ENCODE measurements at regions not wholly inside any gene's neighbourhood (a gene's known extent, or its start where the extent isn't known, plus 50 kb on each side); places are given as distances from the start of the nearest gene placed in this dataset.
"Not testable (repeated sequence)": the region's sequence is repeated elsewhere in the genome, so short reads cannot be mapped to it uniquely, and the experiment has no call there.

DNA sequence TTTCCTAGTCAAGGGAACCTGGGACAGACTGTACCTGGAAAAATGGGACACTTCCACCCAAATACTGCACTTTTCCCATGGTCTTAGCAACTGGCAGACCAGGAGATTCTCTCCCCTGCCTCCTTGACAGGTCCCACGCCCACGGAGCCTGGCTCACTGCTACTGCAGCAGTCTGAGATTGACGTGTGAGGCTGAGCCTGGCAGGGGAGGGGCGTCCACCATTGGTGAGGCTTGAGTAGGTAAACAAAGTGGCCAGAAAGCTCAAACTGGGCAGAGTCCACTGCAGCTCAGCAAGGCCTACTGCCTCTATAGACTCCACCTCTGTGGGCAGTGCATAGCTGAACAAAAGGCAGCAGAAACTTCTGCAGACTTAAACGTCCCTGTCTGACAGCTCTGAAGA is 301.4 kb downstream of the SLITRK2 start:
- not testable (repeated sequence) for H3K4me3 ChIP-seq (ENCODE audit: low read length); DNase-seq (ENCODE audit: low read depth, low spot score)

GRCh38 chrX:146127617-146128016 is 310.0 kb downstream of the SLITRK2 start:
- no peak overlapping the region for H3K4me3 ChIP-seq (ENCODE audit: low read length)
- no peak for DNase-seq (ENCODE audit: low read depth, low spot score)

GRCh38 chrX:146141221-146141620 is 323.6 kb downstream of the SLITRK2 start:
- DNase-seq (ENCODE audit: low read depth, low spot score): no peak
- no peak overlapping the region for H3K4me3 ChIP-seq (ENCODE audit: low read length)

GRCh38 chrX:146144039-146144438 is 326.4 kb downstream of the SLITRK2 start:
- H3K4me3 ChIP-seq (ENCODE audit: low read length): no peak overlapping the region
- DNase-seq (ENCODE audit: low read depth, low spot score): no peak

DNA sequence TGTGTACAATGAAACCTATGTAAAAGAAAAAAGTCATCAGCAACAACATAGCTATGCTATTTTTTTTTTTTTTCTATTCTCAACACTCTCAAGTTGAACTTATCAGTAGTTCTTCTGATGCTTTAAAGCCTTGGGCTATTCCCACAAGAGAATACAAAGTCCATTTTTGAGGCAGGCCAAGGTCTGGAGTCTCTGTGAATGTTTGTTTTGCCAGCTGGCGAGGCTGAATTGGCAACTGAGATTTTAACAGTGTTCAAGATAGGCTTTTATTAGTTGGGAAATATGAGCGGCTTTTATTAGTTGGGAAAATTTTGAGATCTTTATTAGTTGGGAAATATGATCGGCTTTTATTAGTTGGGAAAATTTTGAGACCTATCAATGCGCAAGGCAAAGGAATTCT is 336.6 kb downstream of the SLITRK2 start:
- H3K4me3 ChIP-seq (ENCODE audit: low read length): no peak overlapping the region
- DNase-seq (ENCODE audit: low read depth, low spot score): no peak

- no peak overlapping the region for H3K4me3 ChIP-seq (ENCODE audit: low read length)
- no peak for DNase-seq (ENCODE audit: low read depth, low spot score)
These were observed 343.0 kb downstream of the SLITRK2 start for GRCh38 chrX:146160443-146161203.

GRCh38 chrX:146173742-146174141 is 356.1 kb downstream of the SLITRK2 start:
- no peak for DNase-seq (ENCODE audit: low read depth, low spot score)

DNA sequence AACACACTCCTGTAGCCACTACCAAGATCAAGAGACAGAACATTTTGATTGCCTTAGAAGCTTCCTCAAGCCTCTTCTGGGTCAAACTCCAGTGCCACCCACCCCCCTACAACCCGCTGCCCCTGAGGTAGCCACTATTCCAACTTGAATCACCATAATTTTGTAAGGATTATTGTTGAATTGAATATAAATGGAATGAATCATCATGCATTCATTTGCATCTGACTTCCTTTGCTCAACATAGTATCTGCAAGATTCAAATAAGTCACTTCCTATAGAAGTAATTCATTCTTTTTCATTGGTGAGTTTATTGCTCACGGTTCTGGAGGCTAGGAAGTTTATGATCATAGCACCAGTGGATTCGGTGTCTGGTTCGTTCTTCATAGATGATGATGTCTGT is 364.2 kb downstream of the SLITRK2 start:
- no peak for DNase-seq (ENCODE audit: low read depth, low spot score)
- H3K4me3 ChIP-seq (ENCODE audit: low read length): no peak overlapping the region

More at GRCh38 chrX:146173742-146174141, 356.1 kb downstream of the SLITRK2 start:
- no peak overlapping the region for H3K4me3 ChIP-seq (ENCODE audit: low read length)

- no peak overlapping the region for H3K4me3 ChIP-seq (ENCODE audit: low read length)
- DNase-seq (ENCODE audit: low read depth, low spot score): no peak
These were observed 368.9 kb downstream of the SLITRK2 start for GRCh38 chrX:146186540-146186939.

DNA sequence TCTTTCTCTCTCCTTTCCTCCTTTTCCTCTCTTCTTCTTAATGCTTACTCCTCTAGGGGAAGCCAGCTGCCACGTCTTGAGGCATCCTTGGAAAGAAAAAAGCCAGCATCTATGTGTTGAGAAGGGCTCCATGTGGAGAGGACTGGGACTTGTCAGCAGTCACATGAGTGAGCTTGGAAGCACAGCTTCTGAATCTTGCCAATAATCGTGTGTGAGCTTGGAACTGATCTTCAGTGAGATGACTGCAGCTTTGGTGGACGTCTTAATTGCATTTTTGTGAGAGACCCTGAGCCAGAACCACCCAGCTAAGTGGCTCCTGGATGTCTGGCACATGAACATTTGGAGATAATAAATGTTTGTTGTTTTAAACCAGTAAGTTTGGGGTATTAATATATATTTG is 371.7 kb downstream of the SLITRK2 start:
- H3K4me3 ChIP-seq (ENCODE audit: low read length): no peak overlapping the region
- no peak for DNase-seq (ENCODE audit: low read depth, low spot score)

GRCh38 chrX:146208821-146209220 is 391.2 kb downstream of the SLITRK2 start:
- H3K4me3 ChIP-seq (ENCODE audit: low read length): no peak overlapping the region
- no peak for DNase-seq (ENCODE audit: low read depth, low spot score)

DNA sequence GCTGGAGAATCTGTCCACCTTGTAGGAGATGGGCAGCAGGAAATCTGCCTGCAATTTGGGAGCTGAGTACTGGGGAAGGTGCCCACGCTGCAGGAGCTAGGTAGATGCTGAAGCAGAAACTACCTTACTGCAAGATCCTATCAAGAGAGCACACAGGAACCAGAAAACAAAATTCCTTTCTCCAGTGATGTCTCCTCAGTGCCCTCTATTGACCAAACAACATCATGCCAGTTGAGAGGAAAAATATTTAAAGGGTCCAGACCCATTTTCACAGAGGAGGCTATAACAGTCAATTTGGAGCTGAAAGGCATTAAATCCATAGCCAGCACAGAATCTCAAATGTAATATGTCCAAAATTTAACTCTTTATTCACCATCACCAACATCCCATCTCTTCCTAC is 406.8 kb downstream of the SLITRK2 start:
- DNase-seq (ENCODE audit: low read depth, low spot score): no peak

GRCh38 chrX:146238173-146238572 is 420.5 kb downstream of the SLITRK2 start:
- no peak for DNase-seq (ENCODE audit: low read depth, low spot score)
- H3K4me3 ChIP-seq (ENCODE audit: low read length): no peak overlapping the region

More for the DNA sequence above, 406.8 kb downstream of the SLITRK2 start:
- H3K4me3 ChIP-seq (ENCODE audit: low read length): no peak overlapping the region

- H3K4me3 ChIP-seq (ENCODE audit: low read length): no peak overlapping the region
- DNase-seq (ENCODE audit: low read depth, low spot score): no peak
These were observed 424.3 kb downstream of the SLITRK2 start for GRCh38 chrX:146241902-146242301.

DNA sequence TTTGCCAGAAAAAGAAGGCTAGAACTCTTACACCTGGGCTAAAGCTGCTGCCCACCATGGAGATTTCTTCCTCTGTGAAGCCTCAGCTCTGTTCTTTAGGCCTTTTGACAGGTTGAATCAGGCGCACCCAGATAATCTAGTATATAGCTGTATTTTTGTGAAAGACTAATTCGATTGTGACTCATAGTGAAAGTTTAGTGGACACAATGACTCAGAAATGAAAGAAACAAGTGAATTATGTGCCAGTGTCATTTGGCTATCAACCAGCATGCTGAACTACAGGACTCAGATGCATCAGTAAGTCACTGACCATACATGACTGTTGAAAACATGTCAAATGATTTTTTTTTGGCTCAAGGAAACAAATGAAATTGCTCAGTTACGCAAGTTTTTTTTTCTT is 425.4 kb downstream of the SLITRK2 start:
- no peak overlapping the region for H3K4me3 ChIP-seq (ENCODE audit: low read length)
- DNase-seq (ENCODE audit: low read depth, low spot score): no peak

DNA sequence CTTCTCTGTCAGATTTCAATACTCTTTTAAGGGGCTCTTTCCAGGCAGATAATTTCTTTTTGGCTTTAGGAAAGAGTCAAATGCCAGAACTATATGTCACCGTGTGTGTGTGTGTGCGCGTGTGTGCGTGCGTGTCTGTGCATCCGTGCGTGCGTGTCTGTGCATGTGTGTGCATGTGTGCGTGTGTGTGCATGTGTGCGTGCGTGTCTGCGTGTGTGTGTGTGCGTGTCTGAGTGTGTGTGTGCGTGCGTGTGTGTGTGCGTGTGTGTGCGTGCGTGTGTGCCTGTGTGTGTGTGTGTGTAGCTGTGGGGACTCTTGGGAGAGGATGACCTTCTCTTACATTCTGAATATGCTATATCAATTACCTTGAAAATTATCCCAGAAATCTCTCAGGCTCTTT is 441.6 kb downstream of the SLITRK2 start:
- DNase-seq (ENCODE audit: low read depth, low spot score): no peak
- no peak overlapping the region for H3K4me3 ChIP-seq (ENCODE audit: low read length)

GRCh38 chrX:146264763-146265375 is 447.2 kb downstream of the SLITRK2 start:
- H3K4me3 ChIP-seq (ENCODE audit: low read length): no peak overlapping the region

GRCh38 chrX:146278381-146278780 is 460.8 kb downstream of the SLITRK2 start:
- H3K4me3 ChIP-seq (ENCODE audit: low read length): no peak overlapping the region
- peak; percentile 2 for DNase-seq (ENCODE audit: low read depth, low spot score)

More at GRCh38 chrX:146264763-146265375, 447.2 kb downstream of the SLITRK2 start:
- no peak for DNase-seq (ENCODE audit: low read depth, low spot score)
